Brain microvascular endothelial cell (primary cell): ENCODE measurements at regions not wholly inside any gene's neighbourhood (a gene's known extent, or its start where the extent isn't known, plus 50 kb on each side); places are given as distances from the start of the nearest gene placed in this dataset.
A peak's percentile ranks its signal among the peaks of the same experiment; 100 is the strongest.
"Not testable (repeated sequence)": the region's sequence is repeated elsewhere in the genome, so short reads cannot be mapped to it uniquely, and the experiment has no call there.

ENCODE experiments used
- DNase-seq: peaks from one replicate; pipeline ENCODE4 v3.0.0-alpha.2; 2020
- H3K27ac ChIP-seq: fragments of 250-450 bp; sonication (Bioruptor Pico); 2 replicates; pipeline ENCODE4 v1.5.1; 2020; ENCODE audit warnings: mild to moderate bottlenecking, moderate library complexity
- H3K27me3 ChIP-seq: fragments of 250-450 bp; sonication (Bioruptor Pico); replicated peaks from 2 replicates; pipeline ENCODE4 v1.5.1; 2020; ENCODE audit warnings: mild to moderate bottlenecking
- H3K36me3 ChIP-seq: fragments of 250-450 bp; sonication (Bioruptor Pico); replicated peaks from 2 replicates; pipeline ENCODE4 v1.5.1; 2020; ENCODE audit warnings: mild to moderate bottlenecking
- H3K4me3 ChIP-seq: 2 replicates; pipeline ENCODE4 v1.5.1; 2011; ENCODE audit warnings: low read depth, mild to moderate bottlenecking, control low read depth, low read length, moderate library complexity
- CTCF ChIP-seq: IDR thresholded peaks from 2 replicates; pipeline ENCODE4 v1.5.1; 2011; ENCODE audit warnings: low read depth, mild to moderate bottlenecking, moderate library complexity, low read length, control low read depth, inconsistent platforms; ENCODE audit errors: missing control alignments
- in situ Hi-C: cut with HindIII; loops from 2 replicates; pipeline ENCODE4 v1.10.0; 2017; ENCODE audit warnings: low sequenced_read_pairs, low pct_ligation_motif_present

- Histone ChIP-seq H3K4me3 (no peak overlapping the region), H3K36me3 (no peaks in the 10 kb centered on the region), H3K27me3 (no peaks in the 10 kb centered on the region), H3K27ac (no peak overlapping the region)
- in situ Hi-C loops: no loop called here
- DNase-seq: no peak
- TF ChIP-seq CTCF: no peak
Observed at GRCh38 chr4:23969635-23970145, 79.8 kb upstream of the PPARGC1A start.

- H3K4me3 ChIP-seq: no peak overlapping the region
- in situ Hi-C loops: no loop called here
- DNase-seq: no peak
- no peaks in the 10 kb centered on the region for H3K36me3 ChIP-seq
- no peaks in the 10 kb centered on the region for H3K27me3 ChIP-seq
- no peak overlapping the region for H3K27ac ChIP-seq
- TF ChIP-seq CTCF: no peak
Observed at GRCh38 chr4:23967281-23967680, 77.4 kb upstream of the PPARGC1A start.

GRCh38 chr4:23966725-23967124 lies 76.9 kb upstream of the PPARGC1A start:
- DNase-seq: no peak
- peak; percentile 57 for TF ChIP-seq CTCF
- Histone ChIP-seq H3K27me3 (no peaks in the 10 kb centered on the region), H3K4me3 (no peak overlapping the region), H3K36me3 (no peaks in the 10 kb centered on the region), H3K27ac (no peak overlapping the region)
- in situ Hi-C loops: no loop called here

- H3K4me3 ChIP-seq: no peak overlapping the region
- H3K27ac ChIP-seq: no peak overlapping the region
- in situ Hi-C loops: no loop called here
- no peaks in the 10 kb centered on the region for H3K36me3 ChIP-seq
- DNase-seq: no peak
- TF ChIP-seq CTCF: no peak
- H3K27me3 ChIP-seq: no peaks in the 10 kb centered on the region
Observed at GRCh38 chr4:23962462-23962861, 72.6 kb upstream of the PPARGC1A start.

- DNase-seq, in situ Hi-C loops, H3K36me3 ChIP-seq, H3K27ac ChIP-seq, H3K4me3 ChIP-seq, H3K27me3 ChIP-seq: not testable (repeated sequence)
Observed at GRCh38 chr4:23961395-23961794, 71.5 kb upstream of the PPARGC1A start.

- H3K36me3 ChIP-seq: no peaks in the 10 kb centered on the region
- no peak for TF ChIP-seq CTCF
- H3K27ac ChIP-seq: no peak overlapping the region
- in situ Hi-C loops: no loop called here
- no peak for DNase-seq
- H3K4me3 ChIP-seq: no peak overlapping the region
- no peaks in the 10 kb centered on the region for H3K27me3 ChIP-seq
Observed at GRCh38 chr4:23959396-23960148, 69.7 kb upstream of the PPARGC1A start.
